CD4-positive, alpha-beta T cell treated with Interleukin-2 at 100 ng/mL for 4 hours (primary cell): ENCODE measurements at regions not wholly inside any gene's neighbourhood (a gene's known extent, or its start where the extent isn't known, plus 50 kb on each side); places are given as distances from the start of the nearest gene placed in this dataset.
"Not testable (repeated sequence)": the region's sequence is repeated elsewhere in the genome, so short reads cannot be mapped to it uniquely, and the experiment has no call there.

Source experiments
- DNase-seq: peaks from one replicate; pipeline ENCODE4 v3.0.0-alpha.2; 2020; ENCODE audit warnings: low spot score

DNA sequence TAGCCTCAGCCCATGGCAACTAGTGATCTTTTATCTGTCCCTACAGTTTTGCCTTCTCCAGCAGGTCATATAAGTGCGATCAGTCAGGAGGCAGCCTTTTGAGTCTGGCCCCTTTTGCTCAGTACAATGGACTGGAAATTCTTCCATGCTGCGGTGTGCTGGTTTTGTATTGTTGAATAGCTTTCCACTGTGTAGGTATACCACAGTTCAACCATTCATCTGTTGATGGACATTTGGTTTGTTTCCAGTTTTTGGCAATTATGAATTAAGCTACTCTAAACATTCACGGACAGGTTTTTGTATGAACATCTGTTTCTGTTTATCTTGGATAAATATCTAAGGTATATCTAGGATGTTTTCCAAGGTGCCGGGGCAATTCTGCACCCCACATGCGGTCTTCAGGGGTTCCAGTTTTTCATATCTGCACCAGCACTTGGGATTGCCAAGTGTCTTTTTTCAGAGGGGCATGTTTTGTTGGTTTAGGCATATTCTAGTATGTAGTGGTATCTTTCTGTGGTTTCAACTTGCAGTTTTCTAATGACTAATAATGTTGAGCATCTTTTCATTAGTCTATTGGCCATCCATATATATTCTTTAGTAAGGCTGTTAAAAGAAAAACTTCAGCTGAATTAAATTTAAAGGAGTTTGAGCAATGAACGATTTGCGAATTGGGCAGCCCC is 141.0 kb downstream of the TFAP2C start:
- no peak for DNase-seq

GRCh38 chr20:56773749-56774148 is 144.6 kb downstream of the TFAP2C start:
- no peak for DNase-seq

DNA sequence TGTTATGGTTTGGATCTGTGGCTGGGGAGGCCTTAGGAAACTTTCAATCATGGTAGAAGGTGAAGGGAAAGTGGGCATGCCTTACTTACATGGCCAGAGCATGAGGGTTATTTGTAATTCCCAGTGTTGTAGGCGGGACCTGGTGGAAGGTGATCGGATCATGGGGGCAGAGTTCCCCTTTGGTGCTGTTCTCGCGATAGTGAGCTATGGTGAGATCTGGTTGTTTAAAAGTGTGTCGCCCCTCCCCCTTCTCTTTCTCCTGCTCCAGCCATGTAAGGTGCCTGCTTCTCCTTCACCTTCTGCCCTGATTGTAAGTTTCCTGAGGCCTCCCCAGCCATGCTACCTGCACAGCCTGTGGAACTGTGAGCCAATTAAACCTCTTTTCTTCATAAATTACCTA is 145.8 kb downstream of the TFAP2C start:
- DNase-seq: no peak

GRCh38 chr20:56776345-56776744 is 147.2 kb downstream of the TFAP2C start:
- no peak for DNase-seq

- no peak for DNase-seq
These were observed 149.7 kb downstream of the TFAP2C start for GRCh38 chr20:56778765-56779195.

DNA sequence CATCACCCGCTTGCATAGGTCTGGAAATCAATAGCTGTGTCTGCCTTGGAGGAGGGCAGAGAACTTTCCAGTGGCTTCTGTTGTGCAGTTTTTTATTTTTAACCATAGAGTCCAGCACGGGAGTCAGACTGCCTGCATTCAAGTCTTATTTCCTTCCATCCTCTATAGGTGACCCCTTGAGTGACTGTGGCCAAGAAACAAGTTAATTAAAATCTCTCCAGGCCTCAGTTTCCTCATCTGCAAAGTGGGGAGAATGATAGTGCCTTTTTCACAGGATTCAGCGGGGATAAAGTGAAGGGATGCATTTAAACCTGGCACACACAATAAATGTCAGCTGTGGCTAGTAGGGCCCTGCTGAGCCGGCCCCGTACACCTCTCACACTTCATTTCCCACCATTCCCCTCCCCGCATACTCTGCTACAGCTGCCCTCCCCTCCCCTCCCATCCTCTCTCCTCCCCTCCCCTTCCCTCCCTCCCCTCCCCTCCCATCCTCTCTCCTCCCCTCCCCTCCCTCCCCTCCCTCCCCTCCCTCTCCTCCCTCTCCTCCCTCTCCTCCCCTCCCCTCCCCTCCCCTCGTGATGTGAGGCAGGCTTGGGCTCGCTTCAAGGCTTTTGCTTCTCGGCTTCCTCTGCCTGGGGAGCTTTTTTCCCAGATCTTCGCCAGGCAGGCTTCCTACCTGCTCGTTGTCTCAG is 150.5 kb downstream of the TFAP2C start:
- no peak for DNase-seq

GRCh38 chr20:56780266-56780665 is 151.2 kb downstream of the TFAP2C start:
- no peak for DNase-seq

- DNase-seq: no peak
These were observed 152.1 kb downstream of the TFAP2C start for GRCh38 chr20:56781108-56781739.

DNA sequence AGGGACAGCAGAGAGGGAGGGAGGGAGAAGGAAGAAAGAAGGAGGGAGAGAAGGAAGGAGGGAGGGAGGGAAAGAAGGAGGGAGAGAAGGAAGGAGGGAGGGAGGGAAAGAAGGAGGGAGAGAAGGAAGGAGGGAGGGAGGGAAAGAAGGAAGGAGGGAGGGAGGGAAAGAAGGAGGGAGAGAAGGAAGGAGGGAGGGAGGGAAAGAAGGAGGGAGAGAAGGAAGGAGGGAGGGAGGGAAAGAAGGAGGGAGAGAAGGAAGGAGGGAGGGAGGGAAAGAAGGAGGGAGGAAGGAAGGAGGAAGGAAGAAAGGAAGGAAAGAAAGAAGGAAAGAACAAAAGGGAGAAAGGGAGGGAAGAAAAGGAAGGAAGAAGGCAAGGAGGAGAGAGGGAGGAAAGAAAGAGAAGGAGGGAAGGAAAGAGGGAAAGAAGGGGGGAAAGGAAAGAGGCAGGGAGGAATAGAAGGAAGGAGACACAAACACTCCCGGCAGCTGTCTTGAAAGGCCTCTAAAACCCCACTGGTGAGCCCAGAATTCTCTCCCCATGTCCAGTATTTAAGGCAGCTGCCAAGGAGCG is 153.0 kb downstream of the TFAP2C start:
- not testable (repeated sequence) for DNase-seq

- not testable (repeated sequence) for DNase-seq
These were observed 153.7 kb downstream of the TFAP2C start for GRCh38 chr20:56782814-56783213.

DNA sequence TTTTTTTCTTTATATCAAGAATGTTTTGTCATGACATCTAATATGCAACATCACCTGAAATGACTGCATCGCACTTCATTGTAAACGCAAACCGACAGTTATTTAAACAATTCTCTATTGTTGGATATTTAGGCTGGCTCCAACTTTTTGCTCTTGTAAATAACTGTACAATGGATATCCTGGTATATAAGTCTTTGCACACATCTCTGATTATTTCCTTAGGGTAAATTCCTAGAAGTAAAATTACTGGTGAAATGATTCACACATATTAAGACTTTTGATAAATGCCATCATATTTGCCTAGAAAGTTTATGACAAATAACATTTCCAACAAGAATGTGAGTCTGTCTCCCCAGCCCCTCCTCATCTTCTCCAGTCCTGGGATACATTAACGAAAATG is 154.7 kb downstream of the TFAP2C start:
- no peak for DNase-seq

GRCh38 chr20:56786503-56786902 is 157.4 kb downstream of the TFAP2C start:
- DNase-seq: no peak

- no peak for DNase-seq
These were observed 159.1 kb downstream of the TFAP2C start for GRCh38 chr20:56788041-56788670.

DNA sequence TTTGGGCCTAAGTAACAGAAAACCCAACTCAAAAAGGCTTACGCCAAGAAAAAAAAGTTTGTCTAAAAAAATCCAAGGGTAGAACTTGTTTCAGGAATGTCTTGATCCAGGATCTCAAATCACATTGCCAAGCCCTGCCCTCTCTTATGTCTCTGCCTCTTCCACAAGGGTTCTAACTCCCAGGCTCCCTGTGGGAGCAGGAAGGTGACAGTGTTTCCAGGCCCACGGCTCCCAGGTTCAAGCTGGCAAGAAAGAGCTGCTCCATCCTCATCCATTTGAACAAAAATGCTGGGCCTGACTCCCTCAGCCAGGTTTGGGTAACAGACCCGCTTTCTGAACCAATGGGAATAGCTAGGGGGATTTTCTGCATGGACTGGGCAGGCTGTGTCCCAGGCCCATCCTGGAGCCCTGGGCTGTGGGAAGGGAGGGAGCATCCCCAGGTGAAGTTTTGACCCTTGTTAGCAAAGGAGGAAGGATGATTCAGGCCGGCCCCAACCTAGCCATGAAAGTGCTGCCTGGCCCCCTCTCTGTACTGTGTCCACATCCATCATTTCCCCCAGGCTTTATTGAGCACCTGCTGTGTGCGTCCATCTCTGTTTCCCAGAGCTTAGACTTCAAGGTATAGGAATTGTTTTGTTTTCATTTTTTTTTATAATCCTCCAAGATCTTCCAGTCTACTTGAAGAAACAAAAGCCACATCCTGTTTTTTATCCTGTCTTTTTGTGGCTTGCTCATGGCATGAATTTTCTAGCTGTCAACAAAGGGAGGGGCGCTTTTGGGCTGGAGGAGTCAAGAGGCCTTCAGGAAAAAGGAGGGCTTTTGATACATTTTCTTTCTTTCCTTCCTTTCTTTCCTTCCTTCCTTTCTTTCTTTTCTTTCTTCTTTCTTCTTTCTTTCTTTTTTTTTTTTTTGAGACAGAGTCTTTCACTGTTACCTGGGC is 159.8 kb downstream of the TFAP2C start:
- no peak for DNase-seq

GRCh38 chr20:56793916-56794315 is 164.8 kb downstream of the TFAP2C start:
- no peak for DNase-seq

- no peak for DNase-seq
These were observed 166.4 kb downstream of the TFAP2C start for GRCh38 chr20:56795492-56795891.

GRCh38 chr20:56796345-56796744 is 167.2 kb downstream of the TFAP2C start:
- DNase-seq: no peak

DNA sequence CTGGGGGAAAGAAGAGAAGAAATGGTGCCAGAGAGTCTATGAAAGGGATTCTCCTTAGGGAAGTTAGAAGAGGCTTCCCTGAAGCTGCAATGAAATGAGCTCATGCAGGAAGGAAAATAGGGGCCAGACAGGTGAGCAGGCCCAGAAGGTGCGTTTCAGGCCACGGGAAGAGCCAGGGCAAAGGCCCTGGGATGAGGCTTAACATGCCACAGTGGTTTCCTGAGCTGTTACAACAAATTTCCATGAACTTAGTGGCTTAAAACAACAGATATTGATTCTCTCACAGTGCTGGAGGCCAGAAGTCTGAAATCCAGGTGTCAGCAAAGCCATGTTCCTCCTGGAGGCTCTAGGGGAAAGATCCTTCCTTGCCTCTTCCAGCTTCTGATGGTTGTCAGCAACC is 167.9 kb downstream of the TFAP2C start:
- no peak for DNase-seq

DNA sequence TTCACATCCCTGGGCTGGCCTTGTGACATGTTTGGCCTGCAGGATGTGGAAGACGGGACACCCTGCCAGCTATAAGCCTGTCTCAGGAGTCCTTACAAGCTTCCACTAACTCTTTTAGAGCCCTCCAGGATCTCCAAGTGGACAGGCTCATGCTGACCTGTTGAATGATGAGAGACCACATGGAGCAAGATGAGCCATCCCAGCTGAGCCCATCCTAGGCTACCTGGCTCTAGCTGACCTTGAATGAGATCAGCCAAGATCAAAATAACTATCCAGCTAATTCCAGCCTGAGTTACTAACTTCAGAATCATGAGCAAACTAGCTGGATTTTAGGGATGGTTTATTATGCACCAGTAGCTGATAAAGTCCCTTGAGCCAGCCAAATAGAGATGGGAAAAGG is 169.5 kb downstream of the TFAP2C start:
- DNase-seq: no peak

DNA sequence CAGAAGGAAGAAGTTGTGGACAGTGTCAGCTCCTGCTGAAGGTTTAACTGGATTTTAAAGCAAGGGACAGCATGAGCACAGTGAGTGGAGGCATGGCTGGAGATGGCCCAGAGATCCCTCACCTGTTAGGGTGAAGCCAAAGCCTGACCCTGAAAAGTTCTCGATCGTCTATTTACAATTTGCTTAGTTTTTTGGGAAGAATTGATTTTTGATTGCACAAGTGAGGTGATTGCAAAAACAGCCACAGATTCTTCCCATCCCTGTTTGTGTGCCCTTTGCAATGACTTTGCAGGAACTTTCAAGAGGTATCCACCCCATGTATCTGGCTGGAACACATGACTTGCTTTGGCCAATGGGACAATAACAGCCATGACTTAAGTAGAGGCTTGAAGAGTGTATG is 170.1 kb downstream of the TFAP2C start:
- DNase-seq: no peak

DNA sequence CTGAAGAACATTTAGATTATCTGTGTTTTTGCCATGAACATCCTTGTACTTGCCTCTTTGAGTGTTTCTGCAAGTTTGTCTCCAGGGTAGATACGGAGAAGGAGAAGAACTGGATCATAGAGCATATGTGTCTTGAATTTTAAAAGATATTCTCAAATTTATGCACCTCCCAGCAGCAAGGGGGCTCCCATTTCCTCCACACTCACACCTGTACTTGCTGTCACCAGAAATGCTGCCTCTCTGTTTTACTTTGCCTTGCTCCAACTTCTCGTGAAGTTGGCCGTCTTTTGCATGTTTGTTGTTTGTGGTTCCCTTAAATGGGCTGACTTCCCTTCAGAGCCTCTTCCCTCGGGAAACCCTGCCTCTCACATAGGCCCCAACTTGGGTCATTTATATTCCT is 171.0 kb downstream of the TFAP2C start:
- DNase-seq: no peak
